GM12878 (cell line): ENCODE measurements at regions not wholly inside any gene's neighbourhood (a gene's known extent, or its start where the extent isn't known, plus 50 kb on each side); places are given as distances from the start of the nearest gene placed in this dataset.

ENCODE experiments used
- ATAC-seq: fragments of 200-7000 bp; cut with Tn5 transposase; 3 replicates; pipeline ENCODE4 v1.9.1; 2020; ENCODE audit warnings: mild to moderate bottlenecking, moderate library complexity
- BruUV-seq: library from RNA; stranded (reverse); fragments of 400-500 nt; replicated peaks from 2 replicates; lab custom pipeline; 2021; lab: Mats Ljungman, UMichigan
- CTCF ChIA-PET: fragments of 300-600 bp; sonication (Branson Sonifier 250); formaldehyde crosslinking; extraction: SDS; loops from one replicate; lab custom pipeline; 2021; ENCODE audit warnings: inconsistent platforms; lab: Yijun Ruan, JAX
- POLR2A ChIA-PET: fragments of 350-600 bp; formaldehyde crosslinking; extraction: SDS; loops from one replicate; lab custom pipeline; 2021; ENCODE audit warnings: inconsistent platforms; lab: Charles Lee
- RAD21 ChIA-PET: fragments of 300-600 bp; sonication (Branson Sonifier 250); formaldehyde crosslinking; loops from one replicate; lab custom pipeline; 2023; ENCODE audit warnings: antibody characterized with exemption; ENCODE audit not compliant: unreplicated experiment; lab: Charles Lee
- SMC1A ChIA-PET: fragments of 300-600 bp; sonication (Branson Sonifier 250); formaldehyde crosslinking; loops from one replicate; lab custom pipeline; 2023; ENCODE audit not compliant: unreplicated experiment, uncharacterized antibody; lab: Charles Lee
- DNase-seq: peaks from one replicate; pipeline ENCODE4 v3.0.0-alpha.2; 2011; ENCODE audit warnings: low read depth, low spot score
- FAIRE-seq: peaks from 3 replicates; lab custom pipeline; 2011; peaks lifted over from hg19 to GRCh38; lab: Jason Lieb, UNC
- H2AFZ ChIP-seq: 2 replicates; pipeline ENCODE4 v1.6.0; 2011; ENCODE audit warnings: low read depth, low read length, control low read depth; ENCODE audit not compliant: control insufficient read depth
- H3K27ac ChIP-seq: 2 replicates; pipeline ENCODE4 v1.5.1; 2011; ENCODE audit warnings: control low read depth; ENCODE audit not compliant: control insufficient read depth, insufficient read depth
- H3K27me3 ChIP-seq, 2 experiments: replicated peaks in 1 of 2; 2 replicates each; pipeline versions ENCODE4 v1.6.0 to v1.6.1; 2011; ENCODE audit warnings: low read length in 1 of 2; ENCODE audit not compliant: control insufficient read depth in 2 of 2, insufficient read depth in 2 of 2
- H3K36me3 ChIP-seq, 2 experiments: 2 replicates each; pipeline ENCODE4 v1.5.1; 2011; ENCODE audit warnings: low read length in 1 of 2; ENCODE audit not compliant: control insufficient read depth in 2 of 2, insufficient read depth in 2 of 2
- H3K4me1 ChIP-seq: 2 replicates; pipeline ENCODE4 v1.6.1; 2011; ENCODE audit warnings: mild to moderate bottlenecking, low read length, moderate library complexity, mixed read lengths; ENCODE audit not compliant: control insufficient read depth, insufficient read depth
- H3K4me2 ChIP-seq: 2 replicates; pipeline ENCODE4 v1.6.0; 2011; ENCODE audit warnings: control low read depth; ENCODE audit not compliant: control insufficient read depth, insufficient read depth
- H3K4me3 ChIP-seq: fragments of 200-600 bp; sonication (generic); 2 replicates; pipeline ENCODE4 v1.5.1; 2016
- H3K79me2 ChIP-seq: 2 replicates; pipeline ENCODE4 v1.6.0; 2011; ENCODE audit warnings: low read length; ENCODE audit not compliant: control insufficient read depth, insufficient read depth
- H3K9ac ChIP-seq: 2 replicates; pipeline ENCODE4 v1.8.0; 2011; ENCODE audit warnings: low read length, control low read depth, mixed read lengths; ENCODE audit not compliant: control insufficient read depth, insufficient read depth
- H3K9me3 ChIP-seq: replicated peaks from 3 replicates; pipeline ENCODE4 v1.5.1; 2011; ENCODE audit warnings: mild to moderate bottlenecking, low read length; ENCODE audit not compliant: control insufficient read depth, insufficient read depth
- H4K20me1 ChIP-seq: 2 replicates; pipeline ENCODE4 v1.6.0; 2011; ENCODE audit not compliant: control insufficient read depth, insufficient read depth
- ASH2L ChIP-seq: fragments of 300-600, 200-600 bp; sonication (generic); IDR thresholded peaks from 2 replicates; pipeline ENCODE4 v1.6.1; 2017; ENCODE audit warnings: low read depth, mild to moderate bottlenecking, borderline replicate concordance
- ESRRA ChIP-seq: IDR thresholded peaks from 2 replicates; pipeline ENCODE4 v1.6.1; 2012; ENCODE audit warnings: mild to moderate bottlenecking, low read length, improper control_type of control experiment
- ETV6 ChIP-seq, 2 experiments: fragments of 450-650 bp in 1 of 2; IDR thresholded peaks in 1 of 2; conservative IDR thresholded peaks in 1 of 2; 2 replicates each; pipeline ENCODE4 v1.6.1; 2014; ENCODE audit warnings: antibody characterized with exemption in 1 of 2, borderline replicate concordance in 1 of 2, low read depth in 1 of 2, mild to moderate bottlenecking in 1 of 2, moderate library complexity in 1 of 2
- FOS ChIP-seq: IDR thresholded peaks from 3 replicates; pipeline ENCODE4 v1.6.1; 2011; ENCODE audit warnings: borderline replicate concordance; ENCODE audit not compliant: insufficient read length; ENCODE audit errors: extremely low read depth
- IKZF1 ChIP-seq: fragments of 450-650 bp; conservative IDR thresholded peaks from 2 replicates; pipeline ENCODE4 v1.6.1; 2017; ENCODE audit warnings: antibody characterized with exemption, mild to moderate bottlenecking
- IKZF2 ChIP-seq, 2 experiments: fragments of 450-650 bp; IDR thresholded peaks; 2 replicates each; pipeline ENCODE4 v1.6.1; 2017; ENCODE audit warnings: mild to moderate bottlenecking in 2 of 2, moderate library complexity in 2 of 2
- MYC ChIP-seq: IDR thresholded peaks from 2 replicates; pipeline ENCODE4 v1.6.1; 2011; ENCODE audit warnings: mild to moderate bottlenecking, low read length, moderate library complexity, inconsistent platforms; ENCODE audit not compliant: insufficient read depth, insufficient replicate concordance, insufficient read length, severe bottlenecking
- NBN ChIP-seq: fragments of 450-650 bp; IDR thresholded peaks from 2 replicates; pipeline ENCODE4 v1.6.1; 2016
- NR2C2 ChIP-seq: IDR thresholded peaks from 2 replicates; pipeline ENCODE4 v1.6.1; 2011; ENCODE audit warnings: borderline replicate concordance, low read depth; ENCODE audit not compliant: control insufficient read depth, insufficient read length
- RAD51 ChIP-seq: fragments of 450-650 bp; IDR thresholded peaks from 2 replicates; pipeline ENCODE4 v1.6.1; 2016; ENCODE audit warnings: moderate library complexity, mild to moderate bottlenecking, inconsistent platforms
- SMAD5 ChIP-seq: IDR thresholded peaks from 2 replicates; pipeline ENCODE4 v1.6.1; 2016; ENCODE audit warnings: antibody characterized with exemption, low read depth
- SPI1 ChIP-seq: IDR thresholded peaks from 2 replicates; pipeline ENCODE4 v1.6.1; 2011; ENCODE audit warnings: low read depth, mild to moderate bottlenecking, low read length, moderate library complexity, borderline replicate concordance; ENCODE audit not compliant: insufficient read depth
- TBL1XR1 ChIP-seq: IDR thresholded peaks from 2 replicates; pipeline ENCODE4 v1.6.1; 2012; ENCODE audit warnings: low read depth, low read length, improper control_type of control experiment
- WRNIP1 ChIP-seq: IDR thresholded peaks from 2 replicates; pipeline ENCODE4 v1.6.1; 2011; ENCODE audit warnings: low read depth, low read length, improper control_type of control experiment, borderline replicate concordance
- ZNF274 ChIP-seq: IDR thresholded peaks from one replicate; pipeline ENCODE4 v1.8.0; 2011; ENCODE audit not compliant: insufficient read length, insufficient read depth
- ZSCAN29 ChIP-seq: fragments of 450-650 bp; IDR thresholded peaks from 2 replicates; pipeline ENCODE4 v1.6.1; 2017; ENCODE audit warnings: mild to moderate bottlenecking, moderate library complexity
- ZZZ3 ChIP-seq: IDR thresholded peaks from 2 replicates; pipeline ENCODE4 v1.6.1; 2011; ENCODE audit warnings: low read depth; ENCODE audit not compliant: control insufficient read depth, insufficient read length
- WGBS: methylation state at CpG from one replicate; pipeline ENCODE4 v1.1.6; 2016; ENCODE audit warnings: low lambda C conversion rate; ENCODE audit not compliant: insufficient replicate concordance, insufficient coverage; ENCODE audit errors: missing lambda C conversion rate; 5-methylcytosine and 5-hydroxymethylcytosine counted together
- in situ Hi-C: fragments of 300-500 bp; cut with MboI; formaldehyde crosslinking; loops from 9 replicates; pipeline ENCODE4 v1.14.3; 2018; ENCODE audit warnings: mixed read lengths
- intact Hi-C: fragments of 100-400 bp; cut with micrococcal nuclease; formaldehyde crosslinking; loops from one replicate; pipeline ENCODE4 v1.14.2; 2022; ENCODE audit not compliant: unreplicated experiment

DNA sequence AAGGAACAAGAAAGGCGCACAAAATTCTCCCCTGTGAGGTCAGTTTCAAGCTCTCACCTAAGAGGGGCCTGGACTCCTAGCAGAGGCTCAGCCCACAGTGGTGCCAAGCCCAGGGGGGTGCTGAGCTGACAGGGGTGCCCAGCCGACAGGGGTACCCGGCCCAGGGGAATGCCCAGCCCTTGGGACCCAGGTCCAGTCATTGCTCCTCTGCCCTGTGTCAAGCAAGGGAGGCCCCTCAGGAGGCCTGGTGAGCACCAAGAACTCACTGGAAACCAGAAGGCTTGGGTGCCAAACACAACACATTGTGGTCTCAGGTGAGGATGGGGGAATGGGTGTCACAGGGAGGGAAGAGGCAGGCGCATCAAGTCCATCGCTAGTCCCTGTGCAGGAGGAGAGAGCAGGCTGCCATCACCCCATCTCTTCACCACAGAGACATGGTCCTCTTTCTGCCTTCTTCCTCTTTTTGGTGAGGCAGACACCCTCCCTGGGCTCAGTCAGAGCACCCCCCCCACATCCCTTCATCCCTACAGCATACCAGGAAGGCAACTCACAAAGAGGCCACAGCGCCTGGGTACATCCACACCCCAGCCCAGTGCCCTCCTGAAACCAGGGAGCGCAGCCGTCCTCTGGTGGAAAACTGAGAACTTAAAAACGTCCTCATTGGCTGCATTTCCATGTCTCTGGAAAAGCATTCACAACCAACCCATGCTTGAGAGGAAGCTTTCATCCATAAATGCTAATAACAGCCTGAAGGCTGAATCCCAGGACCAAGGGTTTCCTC is 111.3 kb downstream of the BANF2 start:
- H3K79me2 ChIP-seq: no peaks in the 10 kb centered on the region
- TF ChIP-seq SPI1 (peak; percentile 38; the same call in 1 of the 2 replicates), ZSCAN29 (no peak)
- in situ Hi-C loops: no loop called here

GRCh38 chr20:17810062-17810631 is 110.4 kb downstream of the BANF2 start:
- WGBS: 74% methylated on average over 4 of the region's 4 CpGs

More for the DNA sequence above, 111.3 kb downstream of the BANF2 start:
- H3K27ac ChIP-seq: no peak overlapping the region
- ATAC-seq: 0 out of 3 replicates have a peak, but pooled peaks have one; percentile 32
- intact Hi-C loops: no loop called here
- no TSS peak for BruUV-seq
- 66% methylated on average over 9 of the region's 9 CpGs for WGBS
- no peaks in the 10 kb centered on the region for H3K36me3 ChIP-seq
- no peaks in the 10 kb centered on the region for H4K20me1 ChIP-seq
- H3K4me1 ChIP-seq: peaks cover 3% of the 10 kb centered on the region; the same call in 1 of the 2 replicates
- H3K4me2 ChIP-seq: no peak overlapping the region
- FAIRE-seq: no peak
- H2AFZ ChIP-seq: no peak overlapping the region
- H3K27me3 ChIP-seq: no peaks in the 10 kb centered on the region
- no peak for DNase-seq
- RAD21 ChIA-PET: no interaction called here
- no peaks in the 10 kb centered on the region for H3K9me3 ChIP-seq
- CTCF ChIA-PET: interaction anchor here (0.6 kb wide), 1 partner anchor 380 kb away, joined by 3 read pairs; no protein-coding TSS in a partner anchor
- POLR2A ChIA-PET: no interaction called here
- no peak overlapping the region for H3K4me3 ChIP-seq
- SMC1A ChIA-PET: interaction anchor here (0.6 to 0.7 kb wide), 2 partner anchors 14 to 81 kb away, joined by 3 read pairs; no protein-coding TSS in a partner anchor
- H3K9ac ChIP-seq: no peak overlapping the region

More at GRCh38 chr20:17810062-17810631, 110.4 kb downstream of the BANF2 start:
- no peaks in the 10 kb centered on the region for H4K20me1 ChIP-seq
- no peaks in the 10 kb centered on the region for H3K9me3 ChIP-seq
- ChIA-PET POLR2A (no interaction called here), SMC1A (no interaction called here), CTCF (interaction anchor here (0.6 kb wide), 1 partner anchor 379 kb away, joined by 3 read pairs; no protein-coding TSS in a partner anchor), RAD21 (no interaction called here)
- in situ Hi-C loops (no loop called here), intact Hi-C loops (no loop called here)
- ATAC-seq (no peak), DNase-seq (no peak), FAIRE-seq (no peak)
- H3K4me1 ChIP-seq: peaks cover 3% of the 10 kb centered on the region; the same call in 1 of the 2 replicates
- H2AFZ ChIP-seq: no peak overlapping the region
- no TSS peak for BruUV-seq
- H3K4me3 ChIP-seq: no peak overlapping the region
- no peaks in the 10 kb centered on the region for H3K27me3 ChIP-seq
- H3K9ac ChIP-seq: no peak overlapping the region
- no peaks in the 10 kb centered on the region for H3K79me2 ChIP-seq
- H3K27ac ChIP-seq: no peak overlapping the region
- no peaks in the 10 kb centered on the region for H3K36me3 ChIP-seq
- TF ChIP-seq IKZF1 (no peak), FOS (no peak), ZZZ3 (no peak), ZNF274 (no peak), ESRRA (no peak), NBN (no peak), ETV6 (conservative IDR thresholded peaks at IDR 0.05 in 1 of 2, IDR thresholded peaks at IDR 0.05 in 1 of 2; ENCODE audit: borderline replicate concordance in 1 of 2, low read depth in 1 of 2) (no peak), ASH2L (no peak), TBL1XR1 (no peak), IKZF2 (IDR thresholded peaks at IDR 0.05) (no peak), SMAD5 (no peak), MYC (no peak), NR2C2 (no peak), WRNIP1 (no peak), RAD51 (no peak)
- no peak overlapping the region for H3K4me2 ChIP-seq
